Mucosa of descending colon (tissue), 3 donors: ENCODE measurements at regions not wholly inside any gene's neighbourhood (a gene's known extent, or its start where the extent isn't known, plus 50 kb on each side); places are given as distances from the start of the nearest gene placed in this dataset.

Experiments used
- ATAC-seq: fragments of 200-7000 bp; cut with Tn5 transposase; one replicate; pipeline ENCODE4 v1.9.1; 2020; ENCODE audit warnings: mild to moderate bottlenecking, moderate library complexity
- DNase-seq, 3 donors: peaks; one replicate each; pipeline ENCODE4 v3.0.0-alpha.2; 2020
- H3K36me3 ChIP-seq: fragments of 200-600 bp; one replicate; pipeline ENCODE4 v1.8.0; 2021; ENCODE audit warnings: low read depth, mild to moderate bottlenecking
- H3K4me1 ChIP-seq: fragments of 200-600 bp; one replicate; pipeline ENCODE4 v1.8.0; 2021; ENCODE audit warnings: low read depth, mild to moderate bottlenecking
- H3K4me3 ChIP-seq: fragments of 200-600 bp; one replicate; pipeline ENCODE4 v1.8.0; 2021; ENCODE audit warnings: mild to moderate bottlenecking
- H3K9me3 ChIP-seq: fragments of 200-600 bp; one replicate; pipeline ENCODE4 v1.8.0; 2021; ENCODE audit warnings: mild to moderate bottlenecking
- intact Hi-C, 2 donors: fragments of 100-400 bp; cut with DNase I in 1 of 2; cut with micrococcal nuclease in 1 of 2; formaldehyde crosslinking; loops; one replicate each; pipeline versions ENCODE4 v1.11.0 to v1.11.1; 2022; cut with DNase I, micrococcal nuclease
- TF ChIP-seq, protein P1 (sequence below): fragments of 200-600 bp; IDR thresholded peaks from one replicate; pipeline ENCODE4 v1.8.0; 2022; ENCODE audit warnings: antibody characterized with exemption, mild to moderate bottlenecking
- donor health status: DM: no; HTN: no; CAD: no; lungs with moderate emphysema.
- donor health status: DM: no; HTN: no; CAD: no.
- donor health status: DM: no; HTN: yes; CAD: no.

DNA sequence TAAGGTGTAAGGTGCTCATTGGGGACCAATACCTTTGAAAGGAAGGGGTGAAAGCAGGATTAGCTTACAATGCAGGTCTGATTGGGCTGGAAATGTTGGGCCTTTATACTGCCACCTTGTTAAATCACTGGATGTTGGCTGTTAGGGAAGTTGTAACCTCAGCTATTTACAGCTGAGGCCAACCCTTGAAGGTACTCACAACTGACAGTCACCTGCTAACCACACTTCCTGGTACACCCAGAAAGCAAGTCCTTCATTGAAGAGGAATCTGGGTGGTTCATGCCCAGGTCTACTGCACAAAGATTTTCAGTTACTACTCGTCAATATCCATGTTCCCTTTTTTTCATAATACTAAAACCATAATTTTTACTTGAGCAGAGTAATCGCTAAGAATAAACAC is 65.4 kb upstream of the CLDN18 start:
- peak; percentile 91 for ATAC-seq
- no peak overlapping the region for H3K4me3 ChIP-seq
- TF ChIP-seq, protein P1, sequence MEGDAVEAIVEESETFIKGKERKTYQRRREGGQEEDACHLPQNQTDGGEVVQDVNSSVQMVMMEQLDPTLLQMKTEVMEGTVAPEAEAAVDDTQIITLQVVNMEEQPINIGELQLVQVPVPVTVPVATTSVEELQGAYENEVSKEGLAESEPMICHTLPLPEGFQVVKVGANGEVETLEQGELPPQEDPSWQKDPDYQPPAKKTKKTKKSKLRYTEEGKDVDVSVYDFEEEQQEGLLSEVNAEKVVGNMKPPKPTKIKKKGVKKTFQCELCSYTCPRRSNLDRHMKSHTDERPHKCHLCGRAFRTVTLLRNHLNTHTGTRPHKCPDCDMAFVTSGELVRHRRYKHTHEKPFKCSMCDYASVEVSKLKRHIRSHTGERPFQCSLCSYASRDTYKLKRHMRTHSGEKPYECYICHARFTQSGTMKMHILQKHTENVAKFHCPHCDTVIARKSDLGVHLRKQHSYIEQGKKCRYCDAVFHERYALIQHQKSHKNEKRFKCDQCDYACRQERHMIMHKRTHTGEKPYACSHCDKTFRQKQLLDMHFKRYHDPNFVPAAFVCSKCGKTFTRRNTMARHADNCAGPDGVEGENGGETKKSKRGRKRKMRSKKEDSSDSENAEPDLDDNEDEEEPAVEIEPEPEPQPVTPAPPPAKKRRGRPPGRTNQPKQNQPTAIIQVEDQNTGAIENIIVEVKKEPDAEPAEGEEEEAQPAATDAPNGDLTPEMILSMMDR: no peak
- DNase-seq: peak in 1 of 3 donors; percentile 23
- H3K9me3 ChIP-seq: no peaks in the 10 kb centered on the region
- no peaks in the 10 kb centered on the region for H3K4me1 ChIP-seq
- intact Hi-C loops: loop anchor here in 1 of 2 donors (10.0 kb wide), 1 partner anchor 840 kb away; no protein-coding TSS in a partner anchor
- no peaks in the 10 kb centered on the region for H3K36me3 ChIP-seq

DNA sequence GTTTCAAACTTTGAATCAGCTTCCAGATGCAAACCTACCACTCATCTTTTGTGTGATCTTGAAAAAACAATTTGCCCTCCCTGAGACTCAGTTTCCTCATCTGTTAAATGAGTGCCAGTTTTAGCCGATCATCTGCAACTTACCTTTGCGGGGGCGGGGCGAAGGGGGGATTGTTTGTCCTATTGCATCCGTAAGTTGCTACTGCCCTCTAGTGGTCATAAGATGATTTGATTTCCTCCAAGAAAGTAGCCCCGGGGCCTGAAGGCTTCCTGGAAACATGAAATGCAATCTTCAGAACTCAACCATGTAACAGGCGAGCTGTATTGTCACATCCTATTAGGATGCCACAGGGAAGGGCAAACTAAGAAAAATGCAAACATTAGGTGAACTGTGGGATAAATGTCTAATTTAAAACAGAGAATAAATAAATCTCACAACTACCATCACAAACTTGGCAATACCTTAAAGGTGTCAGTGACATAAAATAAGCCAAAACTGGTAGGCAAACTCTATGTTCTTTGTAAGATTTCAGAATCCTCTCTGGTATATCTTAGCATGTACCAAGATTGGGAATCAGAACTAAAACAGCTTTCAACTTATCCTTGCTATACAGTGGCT is 63.5 kb upstream of the CLDN18 start:
- ATAC-seq (peak; percentile 56), DNase-seq (peak; percentile 36 to 62 (median 46))
- intact Hi-C loops: loop anchor here (5.0 to 10.0 kb wide), 2 partner anchors 839 to 842 kb away; no protein-coding TSS in a partner anchor
- TF ChIP-seq, protein P1: peak; percentile 53
- no peaks in the 10 kb centered on the region for H3K9me3 ChIP-seq
- H3K4me1 ChIP-seq: no peaks in the 10 kb centered on the region
- no peak overlapping the region for H3K4me3 ChIP-seq
- no peaks in the 10 kb centered on the region for H3K36me3 ChIP-seq

DNA sequence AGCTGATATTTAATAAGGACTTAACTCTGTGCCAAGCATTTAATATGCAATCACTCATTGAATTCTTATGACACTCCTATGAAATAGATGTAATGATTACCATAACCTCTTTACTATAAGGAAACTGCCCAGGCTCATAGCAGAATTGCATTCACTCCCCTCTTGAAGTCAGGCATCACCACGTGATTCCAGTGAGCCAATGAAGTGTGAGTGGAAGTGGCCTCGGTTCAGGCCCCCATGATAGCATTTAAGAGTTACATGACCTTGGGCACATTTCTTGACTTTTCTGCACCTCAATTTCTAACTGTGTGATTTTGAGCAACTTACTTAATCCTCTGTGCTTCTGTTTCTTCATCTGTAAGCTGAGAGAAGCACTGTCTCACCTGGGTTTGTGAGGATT is 62.8 kb upstream of the CLDN18 start:
- Histone ChIP-seq H3K4me3 (no peak overlapping the region), H3K36me3 (no peaks in the 10 kb centered on the region), H3K9me3 (no peaks in the 10 kb centered on the region), H3K4me1 (no peaks in the 10 kb centered on the region)
- ATAC-seq (no peak), DNase-seq (no peak)
- TF ChIP-seq, protein P1: no peak
- intact Hi-C loops: loop anchor here (5.0 to 10.0 kb wide), 2 partner anchors 840 to 842 kb away; no protein-coding TSS in a partner anchor

DNA sequence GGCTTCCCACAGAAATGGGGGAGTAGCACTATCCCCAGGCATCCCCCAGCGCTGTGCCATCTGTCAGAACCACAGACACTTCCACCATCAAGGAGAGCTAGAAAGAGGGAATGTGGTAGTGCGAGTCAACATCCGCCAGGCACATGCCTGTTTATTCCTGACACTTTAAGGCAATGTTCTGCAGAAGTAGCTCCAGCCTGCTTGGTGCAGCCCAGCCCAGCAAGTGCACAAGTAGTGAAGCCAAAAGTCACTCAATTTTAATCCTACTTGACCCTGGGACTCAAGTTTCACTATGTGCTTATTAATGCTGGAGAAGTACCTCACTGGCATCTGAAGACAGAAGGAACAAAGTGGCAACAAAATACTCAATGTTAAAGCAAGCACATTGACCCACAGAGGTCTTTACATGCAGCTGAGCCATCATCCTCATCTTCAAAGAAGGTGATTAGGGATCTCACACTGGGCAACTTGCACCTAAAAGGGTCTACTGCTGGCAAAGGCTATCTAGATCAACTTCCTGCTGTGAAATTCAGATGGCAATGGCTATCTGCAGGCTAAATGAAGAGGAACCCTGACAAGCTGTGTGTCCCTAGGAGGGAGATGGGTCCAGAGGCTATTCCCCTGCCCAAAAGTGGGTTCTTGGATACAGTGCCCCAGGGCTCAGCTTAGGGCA is 61.4 kb upstream of the CLDN18 start:
- Histone ChIP-seq H3K36me3 (no peaks in the 10 kb centered on the region), H3K4me1 (no peaks in the 10 kb centered on the region), H3K4me3 (no peak overlapping the region), H3K9me3 (no peaks in the 10 kb centered on the region)
- TF ChIP-seq, protein P1: no peak
- intact Hi-C loops: loop anchor here (5.0 to 10.0 kb wide), 2 partner anchors 841 to 844 kb away; no protein-coding TSS in a partner anchor
- no peak for ATAC-seq
- no peak for DNase-seq

DNA sequence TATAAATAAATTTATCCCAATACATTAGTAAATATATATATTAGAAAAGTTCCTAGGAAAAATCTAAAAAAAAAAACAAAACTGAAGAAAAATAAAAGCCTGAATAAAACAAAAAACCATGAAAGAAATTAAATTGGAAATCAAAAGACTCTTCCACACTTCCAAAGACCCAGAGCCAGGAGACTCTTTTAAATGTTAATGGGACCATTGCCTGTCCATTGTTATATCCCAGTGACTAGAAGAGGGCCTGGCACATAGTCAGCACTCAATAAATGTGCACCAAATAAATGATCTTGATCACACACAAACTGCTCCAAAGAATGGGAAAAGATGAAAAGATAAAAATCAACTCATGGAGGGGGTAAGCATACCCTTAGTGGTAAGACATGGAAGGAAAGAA is 51.3 kb upstream of the CLDN18 start:
- H3K4me3 ChIP-seq: no peak overlapping the region
- no peak for ATAC-seq
- TF ChIP-seq, protein P1: no peak
- no peaks in the 10 kb centered on the region for H3K4me1 ChIP-seq
- no peaks in the 10 kb centered on the region for H3K36me3 ChIP-seq
- no peak for DNase-seq
- intact Hi-C loops: no loop called here
- no peaks in the 10 kb centered on the region for H3K9me3 ChIP-seq
